PC-3 (cell line): ENCODE measurements at regions not wholly inside any gene's neighbourhood (a gene's known extent, or its start where the extent isn't known, plus 50 kb on each side); places are given as distances from the start of the nearest gene placed in this dataset.

Source experiments
- CTCF ChIP-seq: fragments of 300-600 bp; sonication (generic); conservative IDR thresholded peaks from 2 replicates; pipeline ENCODE4 v1.5.1; 2017; ENCODE audit warnings: antibody characterized with exemption, low read depth, mild to moderate bottlenecking, low read length
- EZH2phosphoT487 ChIP-seq: fragments of 300-600 bp; sonication (generic); IDR thresholded peaks from 2 replicates; pipeline ENCODE4 v1.6.1; 2018; ENCODE audit warnings: mild to moderate bottlenecking, antibody characterized with exemption, low read length, borderline replicate concordance

- TF ChIP-seq CTCF: no peak
- TF ChIP-seq EZH2phosphoT487: no peak
Measured at GRCh38 chr7:42522227-42522991, 285.4 kb upstream of the GLI3 start.
